HUES6 (cell line): ENCODE measurements at regions not wholly inside any gene's neighbourhood (a gene's known extent, or its start where the extent isn't known, plus 50 kb on each side); places are given as distances from the start of the nearest gene placed in this dataset.

Experiments
- H3K27ac ChIP-seq: 2 replicates; pipeline ENCODE4 v1.7.0; 2013; ENCODE audit warnings: low read depth, mild to moderate bottlenecking, low read length, inconsistent platforms
- H3K27me3 ChIP-seq: 2 replicates; pipeline ENCODE4 v1.6.1; 2013; ENCODE audit warnings: low read length; ENCODE audit not compliant: control insufficient read depth, insufficient read depth
- H3K36me3 ChIP-seq: 2 replicates; pipeline ENCODE4 v1.6.1; 2013; ENCODE audit warnings: low read length; ENCODE audit not compliant: control insufficient read depth, insufficient read depth
- H3K4me1 ChIP-seq: 2 replicates; pipeline ENCODE4 v1.6.1; 2013; ENCODE audit warnings: low read length; ENCODE audit not compliant: control insufficient read depth, insufficient read depth
- H3K4me3 ChIP-seq: 2 replicates; pipeline ENCODE4 v1.5.1; 2013; ENCODE audit warnings: low read depth, low read length
- H3K9ac ChIP-seq: one replicate; pipeline ENCODE4 v1.6.1; 2013; ENCODE audit warnings: mild to moderate bottlenecking, low read length
- H3K9me3 ChIP-seq: 2 replicates; pipeline ENCODE4 v1.6.1; 2013; ENCODE audit warnings: low read depth, low read length; ENCODE audit not compliant: control insufficient read depth, insufficient read depth

DNA sequence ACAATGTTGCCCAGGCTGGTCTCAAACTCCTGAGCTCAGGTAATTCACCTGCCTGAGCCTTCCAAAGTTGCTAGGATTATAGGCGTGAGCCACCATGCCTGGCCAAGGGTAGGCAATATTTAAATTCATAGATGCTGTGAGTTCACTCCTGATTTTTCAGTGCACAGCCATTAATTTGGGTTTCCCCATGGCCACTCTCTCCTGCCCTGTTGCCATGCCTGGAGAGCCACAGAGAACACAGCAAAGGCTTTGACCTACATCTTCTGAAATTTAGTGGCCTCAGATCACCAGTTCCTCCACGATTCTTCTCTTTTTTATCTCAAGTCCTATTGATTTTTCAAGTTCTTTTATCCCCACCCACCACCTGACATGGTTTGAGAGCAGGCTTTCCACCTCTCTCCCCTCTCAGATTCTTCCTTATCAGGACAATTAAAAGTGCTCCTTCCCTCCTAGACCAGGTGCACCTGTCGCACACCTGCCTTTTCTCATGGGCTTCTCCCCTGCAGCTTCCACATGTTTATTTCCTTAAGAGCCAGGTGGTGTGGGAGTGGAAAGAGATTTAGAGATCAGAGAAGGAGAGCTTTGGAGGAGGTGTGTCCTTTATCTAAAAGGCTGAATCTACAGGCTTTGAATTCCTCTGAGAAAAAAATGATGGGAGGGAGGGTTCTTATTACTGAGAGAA, 123.8 kb downstream of the ADRA2A start:
- Histone ChIP-seq H3K27ac (no peak overlapping the region), H3K27me3 (no peaks in the 10 kb centered on the region; the same call in 1 of the 2 replicates), H3K4me1 (no peaks in the 10 kb centered on the region), H3K4me3 (no peak overlapping the region), H3K9ac (no peak overlapping the region), H3K9me3 (no peaks in the 10 kb centered on the region), H3K36me3 (no peaks in the 10 kb centered on the region)

DNA sequence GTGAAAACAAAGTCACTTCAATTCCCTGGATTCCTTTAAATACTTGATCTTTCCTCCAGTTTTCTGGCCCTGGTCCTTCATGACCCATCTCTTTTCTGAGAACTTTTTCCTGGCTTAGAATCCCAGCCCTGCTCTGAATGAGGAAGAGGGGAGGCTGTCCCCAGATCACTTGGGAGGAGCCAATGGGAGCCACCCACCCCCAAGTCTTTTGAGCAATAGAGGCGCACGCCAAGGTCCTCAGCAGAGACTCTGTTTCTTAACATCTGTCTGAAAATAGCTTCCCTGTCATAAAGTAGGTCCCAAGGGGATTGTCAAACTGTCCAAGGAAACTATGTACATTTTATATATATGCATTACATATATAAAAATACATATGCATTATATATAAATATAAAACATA, 126.8 kb downstream of the ADRA2A start:
- Histone ChIP-seq H3K27ac (no peak overlapping the region), H3K36me3 (no peaks in the 10 kb centered on the region), H3K4me1 (no peaks in the 10 kb centered on the region), H3K27me3 (no peaks in the 10 kb centered on the region; the same call in 1 of the 2 replicates), H3K9me3 (no peaks in the 10 kb centered on the region), H3K9ac (no peak overlapping the region), H3K4me3 (no peak overlapping the region)

- no peak overlapping the region for H3K27ac ChIP-seq
- H3K36me3 ChIP-seq, result no peaks in the 10 kb centered on the region
- no peaks in the 10 kb centered on the region for H3K9me3 ChIP-seq
- no peak overlapping the region for H3K9ac ChIP-seq
- no peak overlapping the region for H3K4me3 ChIP-seq
- H3K27me3 ChIP-seq, result no peaks in the 10 kb centered on the region; the same call in 1 of the 2 replicates
- H3K4me1 ChIP-seq, result no peaks in the 10 kb centered on the region
Measured at GRCh38 chr10:111204838-111205237, 128.0 kb downstream of the ADRA2A start.

- no peak overlapping the region for H3K4me3 ChIP-seq
- no peak overlapping the region for H3K27ac ChIP-seq
- H3K4me1 ChIP-seq, result no peaks in the 10 kb centered on the region
- no peak overlapping the region for H3K9ac ChIP-seq
- no peaks in the 10 kb centered on the region for H3K36me3 ChIP-seq
- no peaks in the 10 kb centered on the region; the same call in 1 of the 2 replicates for H3K27me3 ChIP-seq
- no peaks in the 10 kb centered on the region for H3K9me3 ChIP-seq
Measured at GRCh38 chr10:111206521-111206920, 129.7 kb downstream of the ADRA2A start.

DNA sequence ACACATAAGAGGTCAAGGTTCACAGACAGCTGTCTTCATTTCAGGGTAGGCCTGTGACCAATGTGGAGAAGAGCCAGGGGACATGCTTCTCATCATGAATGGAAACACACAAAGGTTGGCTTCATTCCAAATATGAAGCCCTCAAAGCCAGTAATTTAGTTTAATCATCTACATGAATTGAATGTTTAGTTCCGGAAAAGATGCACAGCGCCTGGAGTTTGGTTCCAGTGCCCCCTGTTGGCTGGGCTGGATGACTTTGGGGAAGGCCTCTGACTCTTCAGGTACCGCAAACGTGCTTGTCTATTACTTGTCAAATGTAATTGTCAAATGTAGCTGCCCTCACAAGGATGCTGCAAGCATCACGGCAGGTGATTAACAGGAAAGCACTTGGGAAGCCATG, 130.7 kb downstream of the ADRA2A start:
- no peaks in the 10 kb centered on the region; the same call in 1 of the 2 replicates for H3K27me3 ChIP-seq

DNA sequence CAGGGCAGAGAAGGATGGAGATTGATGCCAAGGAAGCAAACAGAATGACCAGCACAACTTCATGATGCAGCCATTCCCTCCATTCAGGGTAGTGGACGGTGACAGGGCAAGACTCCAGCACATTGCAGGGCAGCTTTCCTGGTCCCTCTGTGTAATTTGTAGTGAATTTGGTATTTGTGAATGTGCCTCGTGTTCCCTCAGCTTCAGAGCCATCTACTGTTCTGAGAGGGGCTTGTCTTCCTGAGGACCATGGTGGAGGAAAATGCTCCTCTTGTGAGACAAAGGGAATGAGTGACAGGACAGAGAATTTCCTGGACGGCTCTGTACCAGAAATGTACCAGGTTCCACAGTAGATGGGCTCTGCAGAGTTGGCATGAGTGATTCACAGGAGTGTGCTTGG, 132.1 kb downstream of the ADRA2A start:
- no peak overlapping the region for H3K27ac ChIP-seq
- no peaks in the 10 kb centered on the region for H3K36me3 ChIP-seq
- no peaks in the 10 kb centered on the region; the same call in 1 of the 2 replicates for H3K27me3 ChIP-seq
- H3K9me3 ChIP-seq, result no peaks in the 10 kb centered on the region
- no peak overlapping the region for H3K4me3 ChIP-seq
- no peak overlapping the region for H3K9ac ChIP-seq
- no peaks in the 10 kb centered on the region for H3K4me1 ChIP-seq

More for the DNA sequence above, 130.7 kb downstream of the ADRA2A start:
- no peak overlapping the region for H3K4me3 ChIP-seq
- H3K9ac ChIP-seq, result no peak overlapping the region
- no peaks in the 10 kb centered on the region for H3K36me3 ChIP-seq
- no peaks in the 10 kb centered on the region for H3K4me1 ChIP-seq
- H3K9me3 ChIP-seq, result no peaks in the 10 kb centered on the region
- no peak overlapping the region for H3K27ac ChIP-seq

GRCh38 chr10:111209692-111210091, 132.9 kb downstream of the ADRA2A start:
- no peaks in the 10 kb centered on the region for H3K36me3 ChIP-seq
- no peaks in the 10 kb centered on the region for H3K4me1 ChIP-seq
- H3K4me3 ChIP-seq, result no peak overlapping the region
- H3K9me3 ChIP-seq, result no peaks in the 10 kb centered on the region
- no peaks in the 10 kb centered on the region; the same call in 1 of the 2 replicates for H3K27me3 ChIP-seq
- H3K9ac ChIP-seq, result no peak overlapping the region
- no peak overlapping the region for H3K27ac ChIP-seq

DNA sequence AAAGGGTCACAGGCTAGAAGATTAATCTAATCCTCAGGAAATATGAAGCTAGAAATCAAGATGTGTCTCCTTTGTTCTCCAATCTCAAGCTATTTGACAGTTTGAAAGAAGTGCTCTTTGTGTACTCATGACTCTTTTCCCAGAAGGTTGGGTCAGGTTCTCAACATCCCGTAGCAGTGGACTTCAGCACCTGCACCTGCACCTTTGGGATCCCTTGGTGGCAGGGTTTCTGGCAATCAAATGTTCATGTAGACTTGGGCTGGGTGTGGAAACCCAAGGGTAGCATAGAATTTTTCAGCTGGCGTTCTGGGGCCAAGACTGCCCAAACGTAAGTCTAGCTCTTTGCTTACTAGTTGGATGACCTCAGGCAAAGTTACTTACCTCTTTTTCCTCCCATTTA, 134.4 kb downstream of the ADRA2A start:
- Histone ChIP-seq H3K27ac (no peak overlapping the region), H3K27me3 (no peaks in the 10 kb centered on the region), H3K4me3 (no peak overlapping the region), H3K36me3 (no peaks in the 10 kb centered on the region), H3K9me3 (no peaks in the 10 kb centered on the region), H3K9ac (no peak overlapping the region), H3K4me1 (no peaks in the 10 kb centered on the region)

- no peak overlapping the region for H3K27ac ChIP-seq
- H3K36me3 ChIP-seq, result no peaks in the 10 kb centered on the region
- H3K9ac ChIP-seq, result no peak overlapping the region
- H3K27me3 ChIP-seq, result no peaks in the 10 kb centered on the region
- H3K4me1 ChIP-seq, result no peaks in the 10 kb centered on the region
- H3K9me3 ChIP-seq, result no peaks in the 10 kb centered on the region
- H3K4me3 ChIP-seq, result no peak overlapping the region
Measured at GRCh38 chr10:111211706-111212105, 134.9 kb downstream of the ADRA2A start.

- no peak overlapping the region for H3K9ac ChIP-seq
- H3K36me3 ChIP-seq, result no peaks in the 10 kb centered on the region
- no peaks in the 10 kb centered on the region for H3K27me3 ChIP-seq
- H3K27ac ChIP-seq, result no peak overlapping the region
- H3K9me3 ChIP-seq, result 0 out of 2 replicates have a peak, but pooled peaks cover 4% of the 10 kb centered on the region
- H3K4me1 ChIP-seq, result no peaks in the 10 kb centered on the region
- no peak overlapping the region for H3K4me3 ChIP-seq
Measured at GRCh38 chr10:111221682-111222480, 145.1 kb downstream of the ADRA2A start.

GRCh38 chr10:111222961-111223360, 146.1 kb downstream of the ADRA2A start:
- Histone ChIP-seq H3K4me3 (no peak overlapping the region), H3K9me3 (0 out of 2 replicates have a peak, but pooled peaks cover 4% of the 10 kb centered on the region), H3K9ac (no peak overlapping the region), H3K27me3 (no peaks in the 10 kb centered on the region), H3K27ac (no peak overlapping the region), H3K36me3 (no peaks in the 10 kb centered on the region), H3K4me1 (no peaks in the 10 kb centered on the region)
